ENCODE measurements at regions not wholly inside any gene's neighbourhood (a gene's known extent, or its start where the extent isn't known, plus 50 kb on each side); places are given as distances from the start of the nearest gene placed in this dataset.

- TF ChIP-seq SMC3 (IDR thresholded peaks at IDR 0.05) (no peak), KDM1A (IDR thresholded peaks at IDR 0.05; ENCODE audit: low read depth) (no peak), CTCF (IDR thresholded peaks at IDR 0.05) (no peak), EP300 (IDR thresholded peaks at IDR 0.05) (no peak), PHF8 (IDR thresholded peaks at IDR 0.05; ENCODE audit: borderline replicate concordance, low read depth) (no peak), BCL3 (IDR thresholded peaks at IDR 0.05) (no peak), ZC3H11A (IDR thresholded peaks at IDR 0.05) (no peak)
Measured at GRCh38 chr10:8360814-8361509, 306.5 kb downstream of the GATA3 start.
